ENCODE measurements at regions not wholly inside any gene's neighbourhood (a gene's known extent, or its start where the extent isn't known, plus 50 kb on each side); places are given as distances from the start of the nearest gene placed in this dataset.

GRCh38 chr15:31151301-31152233 is 50.0 kb upstream of the TRPM1 start:
- no peak for DNase-seq

DNA sequence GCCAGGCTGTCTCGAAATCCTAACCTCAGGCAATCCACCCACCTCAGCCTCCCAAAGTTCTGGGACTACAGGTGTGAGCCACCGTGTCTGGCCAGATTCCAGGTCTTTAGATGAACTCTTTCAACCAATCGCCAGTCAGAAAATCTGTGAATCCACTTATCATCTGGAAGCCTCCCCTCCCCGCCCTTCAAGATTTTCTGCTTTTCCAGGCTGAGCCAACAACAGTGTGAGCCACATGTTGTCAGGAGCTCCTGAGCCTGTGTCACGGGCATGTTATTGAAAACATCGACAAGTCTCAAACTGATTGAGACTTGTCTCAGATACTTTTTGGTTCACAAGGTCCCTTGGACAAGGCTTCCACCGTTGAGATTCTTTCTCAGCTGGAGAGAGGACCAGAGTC is 52.0 kb upstream of the TRPM1 start:
- DNase-seq, result no peak

- DNase-seq, result no peak
Observed at GRCh38 chr15:31155151-31155550, 53.6 kb upstream of the TRPM1 start.

DNA sequence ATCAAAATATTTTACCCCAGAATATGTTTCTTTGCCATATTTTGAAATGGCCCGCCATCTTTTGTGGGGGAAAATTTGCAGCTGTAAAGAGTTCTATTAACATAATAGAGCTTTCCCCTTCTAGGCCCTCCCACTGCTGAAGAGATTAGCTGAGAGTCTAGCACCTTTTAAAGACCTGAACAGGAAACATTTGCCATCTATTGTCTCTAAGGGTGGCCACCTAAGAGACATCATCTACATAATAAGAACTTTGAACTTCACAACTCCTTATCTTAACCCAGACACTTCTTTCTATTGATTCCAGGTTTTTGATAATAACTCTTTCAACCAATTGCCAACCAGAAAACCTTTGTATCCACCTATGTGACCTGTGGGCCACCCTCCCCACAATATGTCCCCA is 54.7 kb upstream of the TRPM1 start:
- DNase-seq, result no peak

DNA sequence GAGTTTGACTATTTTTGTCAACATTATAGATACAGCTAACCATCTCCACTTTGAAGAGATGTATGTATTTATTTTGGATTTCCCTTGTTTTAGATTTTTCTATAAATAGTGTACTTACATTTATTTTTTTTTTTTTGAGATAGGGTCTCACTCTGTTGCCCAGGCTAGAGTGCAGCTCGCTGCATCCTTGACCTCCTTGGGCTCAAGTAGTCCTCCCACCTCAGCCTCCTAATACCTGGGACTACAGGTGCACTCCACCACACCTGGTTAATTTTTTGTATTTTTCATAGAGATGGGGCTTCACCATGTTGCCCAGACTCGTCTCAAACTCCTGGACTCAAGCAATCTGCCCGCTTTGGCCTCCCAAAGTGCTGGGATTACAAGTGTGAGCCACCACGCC is 55.3 kb upstream of the TRPM1 start:
- DNase-seq, result no peak

DNA sequence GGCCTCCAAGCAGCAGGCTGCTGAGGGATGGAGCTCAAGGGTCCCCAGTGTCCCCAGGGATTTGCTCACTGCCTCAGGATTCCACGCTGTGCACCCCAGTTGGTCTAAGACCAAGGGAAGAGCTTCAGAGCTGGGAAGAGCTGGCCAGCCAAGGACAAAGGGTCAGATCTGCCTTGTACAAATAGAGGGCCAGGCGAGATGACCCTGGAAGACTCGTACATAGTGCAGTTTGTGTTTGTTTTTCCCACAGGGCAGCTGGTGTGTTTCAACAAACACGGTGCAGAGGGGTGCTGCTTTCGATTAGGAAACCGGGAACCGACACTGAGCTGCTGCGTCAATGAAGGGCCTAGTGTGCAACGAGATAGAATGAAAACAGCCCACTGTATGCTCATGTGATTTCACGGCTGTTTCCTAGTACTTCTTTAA is 56.1 kb upstream of the TRPM1 start:
- no peak for DNase-seq

- DNase-seq, result no peak
Observed at GRCh38 chr15:31158858-31159569, 57.5 kb upstream of the TRPM1 start.

GRCh38 chr15:31159837-31160236 is 58.3 kb upstream of the TRPM1 start:
- DNase-seq, result no peak

DNA sequence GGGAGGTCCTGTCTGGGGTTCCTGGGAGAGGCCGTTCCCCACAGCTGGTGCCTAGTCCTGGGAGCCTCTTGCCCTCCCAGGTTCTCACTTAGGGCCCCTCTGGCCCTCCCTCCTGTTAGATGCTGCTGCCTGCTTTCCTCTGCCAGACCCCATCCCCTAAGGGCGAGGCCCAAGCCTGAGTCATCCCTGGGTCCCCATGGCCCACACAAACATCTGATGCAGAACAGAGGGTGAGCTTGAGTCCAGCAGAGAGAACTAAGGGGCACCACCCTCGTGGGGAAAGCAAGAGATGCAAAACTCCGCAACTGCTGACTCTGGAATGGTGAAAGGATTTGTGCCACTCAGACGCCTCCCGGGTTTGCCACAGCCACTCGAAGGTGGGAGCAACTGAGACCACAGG is 58.8 kb upstream of the TRPM1 start:
- no peak for DNase-seq

DNA sequence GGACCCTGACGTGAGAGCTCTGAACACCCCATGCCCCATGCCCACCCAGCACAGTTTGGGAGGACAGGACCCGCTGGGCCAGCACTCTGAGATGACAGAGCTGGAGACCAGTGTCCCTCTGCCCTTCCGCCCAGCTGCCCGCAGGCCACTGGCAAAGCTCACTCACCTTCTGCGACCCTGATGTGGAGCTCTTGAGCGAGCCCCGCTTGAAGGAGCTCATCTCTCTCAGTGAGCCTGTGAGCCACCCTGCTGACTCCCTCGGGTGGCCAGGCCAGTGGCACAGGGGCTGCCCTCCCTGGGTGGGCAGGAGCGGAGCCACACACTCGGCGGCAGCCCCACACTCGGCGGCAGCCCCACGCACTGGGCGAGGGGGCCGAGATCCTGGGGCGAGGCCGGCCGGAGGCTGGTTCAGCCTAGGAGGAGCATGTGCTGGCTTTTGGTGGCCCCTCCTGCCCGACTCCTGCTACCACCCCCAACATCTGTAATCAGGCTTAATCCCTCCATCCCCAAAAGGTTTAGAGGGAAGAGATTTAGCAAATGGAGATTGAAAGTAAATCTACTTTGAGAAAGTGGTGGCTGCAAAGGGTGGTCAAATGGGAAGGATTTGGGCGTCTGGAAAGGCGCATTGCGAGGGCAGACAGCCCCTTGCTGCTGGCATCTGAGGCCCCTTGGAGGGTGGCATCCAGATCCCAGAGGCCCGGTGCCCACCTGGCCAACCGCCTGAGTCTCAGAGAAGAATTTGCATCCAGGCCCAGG is 59.4 kb upstream of the TRPM1 start:
- no peak for DNase-seq

GRCh38 chr15:31161951-31162350 is 60.4 kb upstream of the TRPM1 start:
- no peak for DNase-seq

DNA sequence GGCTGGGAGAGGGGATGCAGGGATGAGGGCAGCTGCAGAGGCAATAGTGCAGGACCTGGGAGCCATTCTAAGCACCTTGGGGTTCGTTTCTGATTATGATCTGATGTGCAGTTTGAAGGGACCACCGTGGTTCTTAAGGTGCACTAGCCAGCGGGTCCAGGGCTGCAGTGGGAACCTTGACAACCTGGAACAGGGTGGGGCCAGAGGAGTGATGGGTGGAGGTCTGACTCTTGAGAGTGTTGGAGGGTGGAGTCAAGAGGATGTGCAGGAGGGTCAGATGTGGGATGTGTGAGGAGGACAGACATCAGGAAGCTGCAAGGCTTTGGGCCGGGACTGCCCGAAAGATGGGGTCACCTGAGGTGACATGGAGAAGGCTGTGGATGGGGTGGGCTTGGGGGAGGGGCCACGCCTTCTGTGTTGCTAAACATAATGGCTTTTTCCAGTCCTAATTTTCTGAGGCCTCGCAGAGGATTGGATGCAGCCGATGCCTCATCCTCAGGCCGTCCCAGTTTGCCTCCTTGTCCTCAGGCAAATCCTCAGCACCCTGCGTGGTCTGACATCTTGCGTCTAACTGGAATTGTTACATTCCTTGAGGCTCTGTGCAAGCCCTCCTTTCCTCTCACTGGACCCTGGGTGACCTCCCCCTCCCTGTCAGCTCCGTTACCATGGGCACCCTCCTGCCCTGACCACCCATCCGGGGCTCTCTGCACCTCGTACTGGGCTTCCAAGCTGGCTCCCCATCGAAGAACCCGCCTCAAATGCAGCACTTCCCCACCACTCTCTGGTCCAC is 61.4 kb upstream of the TRPM1 start:
- no peak for DNase-seq

- DNase-seq, result no peak
Observed at GRCh38 chr15:31163769-31164572, 62.4 kb upstream of the TRPM1 start.

DNA sequence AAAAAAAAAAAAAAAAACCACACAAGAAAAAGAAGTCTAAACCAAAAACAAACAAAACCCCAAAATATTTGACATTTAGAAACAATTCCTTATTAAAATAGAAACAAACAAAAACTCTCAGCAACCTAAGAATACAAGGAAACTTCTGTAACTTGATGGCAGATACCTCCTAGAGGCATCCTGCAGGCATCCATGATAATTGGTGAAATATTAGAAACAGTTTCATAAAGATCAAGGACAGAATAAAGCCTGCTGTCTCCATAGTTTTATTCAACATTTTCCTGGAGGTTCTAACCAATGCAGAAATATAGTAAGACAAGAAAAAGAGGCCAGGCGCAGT is 63.0 kb upstream of the TRPM1 start:
- no peak for DNase-seq

- no peak for DNase-seq
Observed at GRCh38 chr15:31169558-31169957, 68.0 kb upstream of the TRPM1 start.

DNA sequence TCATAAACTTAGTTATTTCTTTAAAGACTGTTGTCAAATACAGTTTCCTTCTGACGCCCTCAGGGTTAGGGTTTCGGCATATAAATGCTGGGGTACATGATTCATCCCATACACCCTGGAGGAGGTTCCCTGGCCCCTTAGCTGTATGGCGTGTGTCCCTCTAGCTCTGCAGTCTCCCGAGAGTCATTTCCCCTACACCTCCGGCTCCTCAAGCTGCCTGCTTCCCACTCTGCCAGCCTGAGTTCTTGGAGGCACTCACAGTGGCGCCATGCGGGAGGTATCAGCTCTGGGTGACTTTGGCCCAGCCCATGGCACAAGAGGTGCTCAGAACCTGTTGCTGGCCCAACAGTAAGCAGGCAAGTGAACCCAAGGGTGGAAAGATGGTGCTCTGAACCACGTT is 70.2 kb upstream of the TRPM1 start:
- no peak for DNase-seq

DNA sequence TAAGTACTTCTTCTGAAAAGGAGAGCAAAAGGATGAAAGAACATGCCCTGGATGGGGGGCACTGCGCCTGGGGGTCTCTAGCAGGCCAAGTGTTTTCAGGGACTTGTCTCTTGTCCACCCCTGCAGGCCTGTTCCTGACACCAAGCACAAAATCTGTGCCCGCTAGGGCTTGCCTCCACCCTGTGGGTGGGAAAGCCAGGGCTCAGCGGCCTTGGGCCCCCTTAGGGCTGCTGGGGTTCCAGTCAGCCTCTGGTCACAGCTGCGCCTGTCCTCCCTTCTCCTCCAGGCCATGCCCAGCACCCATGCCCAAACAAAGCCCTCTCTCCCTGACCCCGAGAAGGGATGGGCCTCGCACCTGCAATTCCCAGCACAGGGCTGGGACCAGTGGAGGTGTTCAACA is 71.1 kb upstream of the TRPM1 start:
- no peak for DNase-seq

DNA sequence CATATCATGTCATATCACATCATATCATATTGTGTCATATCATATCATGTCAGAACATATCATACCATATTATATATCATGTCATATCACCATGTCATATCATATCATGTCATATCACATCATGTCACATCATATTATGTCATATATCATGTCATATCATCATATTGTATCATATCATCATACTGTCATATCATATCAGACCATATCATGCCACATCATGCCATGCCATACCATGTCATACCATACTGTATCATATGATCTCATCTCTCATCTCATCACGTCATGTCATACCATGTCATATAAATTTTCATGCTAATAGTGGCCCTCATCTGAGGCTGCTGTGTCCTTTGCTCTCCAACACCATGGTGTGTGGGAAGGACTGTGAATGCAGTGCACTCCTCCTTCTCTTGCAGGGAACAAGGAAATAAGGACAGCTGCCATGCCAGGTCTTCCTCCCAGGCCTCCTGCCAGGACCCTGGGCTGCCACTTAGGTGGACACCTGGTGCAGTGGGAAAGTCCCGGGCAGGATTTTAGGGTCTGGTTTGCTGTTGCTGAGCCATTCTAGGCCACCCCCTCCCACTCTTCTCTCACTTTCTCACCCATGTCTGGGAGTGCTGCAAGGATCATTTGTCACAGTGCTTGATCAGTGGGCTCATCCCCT is 72.4 kb upstream of the TRPM1 start:
- no peak for DNase-seq

GRCh38 chr15:31175484-31175883 is 74.0 kb upstream of the TRPM1 start:
- no peak for DNase-seq

- DNase-seq, result no peak
Observed at GRCh38 chr15:31177951-31178350, 76.4 kb upstream of the TRPM1 start.

DNA sequence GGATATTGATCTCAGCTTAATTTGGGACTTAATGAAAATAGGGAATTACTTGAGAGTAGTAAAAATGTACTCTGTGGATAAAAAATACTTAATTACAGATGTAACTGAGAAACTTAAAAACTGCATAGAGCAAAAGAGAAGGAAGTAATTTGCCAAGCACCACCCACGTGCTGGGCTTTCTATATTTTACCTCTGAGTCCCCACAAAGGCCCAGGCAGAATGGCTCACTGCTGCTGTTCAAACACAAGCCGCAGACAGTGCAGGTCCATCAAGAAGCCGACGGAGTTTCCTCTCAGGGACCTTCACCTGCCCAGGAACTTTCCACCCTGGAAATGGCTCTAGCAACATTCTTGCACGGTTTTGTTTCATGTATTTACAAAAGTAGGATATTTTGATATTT is 77.2 kb upstream of the TRPM1 start:
- DNase-seq, result no peak
